GM23338 (cell line): ENCODE measurements at regions not wholly inside any gene's neighbourhood (a gene's known extent, or its start where the extent isn't known, plus 50 kb on each side); places are given as distances from the start of the nearest gene placed in this dataset.

Experiments
- ATAC-seq: fragments of 200-7000 bp; cut with Tn5 transposase; 3 replicates; pipeline ENCODE4 v1.9.1; 2020
- DNase-seq: peaks from one replicate; pipeline ENCODE4 v3.0.0-alpha.2; 2015; ENCODE audit warnings: low spot score
- H2AFZ ChIP-seq: fragments of 200-600 bp; sonication (generic); 2 replicates; pipeline ENCODE4 v1.8.0; 2016; ENCODE audit warnings: antibody characterized with exemption, mild to moderate bottlenecking, moderate library complexity
- H3F3A ChIP-seq: fragments of 200-600 bp; sonication (generic); replicated peaks from 2 replicates; pipeline ENCODE4 v1.8.0; 2017; ENCODE audit warnings: antibody characterized with exemption, mixed run types, low read depth
- H3K27ac ChIP-seq: fragments of 200-600 bp; sonication (generic); 2 replicates; pipeline ENCODE4 v1.6.1; 2016; ENCODE audit warnings: low read depth
- H3K27me3 ChIP-seq: fragments of 200-600 bp; sonication (generic); 2 replicates; pipeline ENCODE4 v1.8.0; 2016; ENCODE audit warnings: mild to moderate bottlenecking, mixed run types, moderate library complexity; ENCODE audit not compliant: insufficient read depth
- H3K36me3 ChIP-seq: fragments of 200-600 bp; sonication (generic); 2 replicates; pipeline ENCODE4 v1.8.0; 2016; ENCODE audit warnings: mild to moderate bottlenecking; ENCODE audit not compliant: insufficient read depth
- H3K4me1 ChIP-seq: fragments of 200-600 bp; sonication (generic); 2 replicates; pipeline ENCODE4 v1.8.0; 2016; ENCODE audit warnings: mild to moderate bottlenecking, moderate library complexity; ENCODE audit not compliant: insufficient read depth
- H3K4me2 ChIP-seq: fragments of 200-600 bp; sonication (generic); 2 replicates; pipeline ENCODE4 v1.7.1; 2017; ENCODE audit warnings: mixed run types
- H3K4me3 ChIP-seq: fragments of 200-600 bp; sonication (generic); 2 replicates; pipeline ENCODE4 v1.6.1; 2016; ENCODE audit warnings: mixed run types
- H3K79me2 ChIP-seq: fragments of 200-600 bp; sonication (generic); replicated peaks from 2 replicates; pipeline ENCODE4 v1.8.0; 2017; ENCODE audit warnings: mild to moderate bottlenecking; ENCODE audit not compliant: insufficient read depth
- H3K9me2 ChIP-seq: fragments of 200-600 bp; sonication (generic); 2 replicates; pipeline ENCODE4 v1.8.0; 2017; ENCODE audit not compliant: insufficient read depth
- H4K20me1 ChIP-seq: fragments of 200-600 bp; sonication (generic); replicated peaks from 2 replicates; pipeline ENCODE4 v1.8.0; 2017; ENCODE audit warnings: mild to moderate bottlenecking; ENCODE audit not compliant: insufficient read depth
- H3K27ac Mint-ChIP-seq: 2 replicates; pipeline ENCODE4 v1.8.0; 2020; ENCODE audit warnings: inconsistent platforms, mild to moderate bottlenecking, moderate library complexity, mixed read lengths
- H3K27me3 Mint-ChIP-seq: 3 replicates; pipeline ENCODE4 v1.8.0; 2022; ENCODE audit warnings: low read depth, mild to moderate bottlenecking, moderate library complexity, mixed read lengths, inconsistent platforms; ENCODE audit not compliant: insufficient read depth, poor library complexity
- H3K36me3 Mint-ChIP-seq: 3 replicates; pipeline ENCODE4 v1.8.0; 2021; ENCODE audit warnings: low read depth, mild to moderate bottlenecking, inconsistent platforms, moderate library complexity, mixed read lengths
- H3K4me1 Mint-ChIP-seq: 3 replicates; pipeline ENCODE4 v1.8.0; 2020; ENCODE audit warnings: mild to moderate bottlenecking, inconsistent platforms, mixed read lengths
- H3K4me3 Mint-ChIP-seq: 3 replicates; pipeline ENCODE4 v1.8.0; 2021; ENCODE audit warnings: moderate library complexity, mild to moderate bottlenecking, inconsistent platforms, mixed read lengths
- H3K9me3 Mint-ChIP-seq: 3 replicates; pipeline ENCODE4 v1.8.0; 2020; ENCODE audit warnings: moderate library complexity, mild to moderate bottlenecking, inconsistent platforms, mixed read lengths
- CREB1 ChIP-seq: fragments of 250-450 bp; sonication (Bioruptor Pico); IDR thresholded peaks from 2 replicates; pipeline ENCODE4 v1.5.0; 2020; ENCODE audit warnings: low read depth, mild to moderate bottlenecking, moderate library complexity
- EZH2 ChIP-seq: fragments of 200-600 bp; sonication (generic); IDR thresholded peaks from one replicate; pipeline ENCODE4 v1.8.0; 2017; ENCODE audit warnings: antibody characterized with exemption, mild to moderate bottlenecking, low read depth; ENCODE audit not compliant: unreplicated experiment
- EZH2phosphoT487 ChIP-seq: fragments of 200-600 bp; sonication (generic); IDR thresholded peaks from one replicate; pipeline ENCODE4 v1.8.1; 2018; ENCODE audit warnings: antibody characterized with exemption; ENCODE audit not compliant: unreplicated experiment
- JUNB ChIP-seq: IDR thresholded peaks from one replicate; pipeline ENCODE4 v1.6.1; 2016; ENCODE audit warnings: antibody characterized with exemption; ENCODE audit not compliant: unreplicated experiment
- NANOG ChIP-seq: IDR thresholded peaks from 2 replicates; pipeline ENCODE4 v1.6.1; 2016; ENCODE audit warnings: antibody characterized with exemption, borderline replicate concordance
- POLR2AphosphoS5 ChIP-seq: IDR thresholded peaks from 2 replicates; pipeline ENCODE4 v1.6.1; 2016; ENCODE audit warnings: antibody characterized with exemption, low read depth
- STAT1 ChIP-seq: IDR thresholded peaks from one replicate; pipeline ENCODE4 v1.6.1; 2016; ENCODE audit warnings: antibody characterized with exemption; ENCODE audit not compliant: unreplicated experiment
- ZNF114 ChIP-seq: fragments of 250-450 bp; sonication (Bioruptor Pico); IDR thresholded peaks from 2 replicates; pipeline ENCODE4 v1.5.0; 2020; ENCODE audit warnings: mild to moderate bottlenecking, moderate library complexity
- ZNF331 ChIP-seq: fragments of 250-450 bp; sonication (Bioruptor Pico); IDR thresholded peaks from 2 replicates; pipeline ENCODE4 v1.5.0; 2020; ENCODE audit warnings: low read depth, mild to moderate bottlenecking, moderate library complexity
- TF ChIP-seq, protein P1 (sequence below): fragments of 250-450 bp; sonication (Bioruptor Pico); IDR thresholded peaks from 2 replicates; pipeline ENCODE4 v1.5.0; 2020; ENCODE audit warnings: mild to moderate bottlenecking, moderate library complexity
- TF ChIP-seq, protein P2 (sequence below), 2 experiments: fragments of 200-600 bp in 1 of 2; sonication (generic) in 1 of 2; conservative IDR thresholded peaks; 2 replicates each; pipeline versions ENCODE4 v1.5.1 to v1.6.1; 2016 to 2017; ENCODE audit warnings: antibody characterized with exemption in 2 of 2, low read depth in 2 of 2, mild to moderate bottlenecking in 2 of 2, moderate library complexity in 1 of 2
- TF ChIP-seq, protein P3 (sequence below): IDR thresholded peaks from 2 replicates; pipeline ENCODE4 v1.6.1; 2016; ENCODE audit warnings: antibody characterized with exemption

DNA sequence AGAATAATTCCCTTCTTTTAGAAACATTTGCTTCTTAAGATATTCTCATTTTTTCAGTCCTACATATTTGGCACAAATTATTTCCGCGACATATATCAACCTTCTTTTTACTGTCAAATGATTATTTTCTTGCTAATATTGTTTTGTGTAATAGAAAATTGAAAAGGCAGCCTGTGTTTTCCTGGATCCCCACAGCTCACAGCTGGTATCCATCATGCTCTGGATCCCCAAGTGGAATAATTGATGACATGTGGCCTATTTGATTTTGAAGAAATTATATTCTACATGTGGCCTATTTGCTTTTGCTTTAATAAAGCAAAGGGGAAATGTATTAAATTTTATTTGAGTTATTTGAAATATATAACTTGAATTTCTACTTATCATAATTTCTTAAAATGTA is 199.4 kb upstream of the LUZP2 start (continued):
- TF ChIP-seq, protein P1, sequence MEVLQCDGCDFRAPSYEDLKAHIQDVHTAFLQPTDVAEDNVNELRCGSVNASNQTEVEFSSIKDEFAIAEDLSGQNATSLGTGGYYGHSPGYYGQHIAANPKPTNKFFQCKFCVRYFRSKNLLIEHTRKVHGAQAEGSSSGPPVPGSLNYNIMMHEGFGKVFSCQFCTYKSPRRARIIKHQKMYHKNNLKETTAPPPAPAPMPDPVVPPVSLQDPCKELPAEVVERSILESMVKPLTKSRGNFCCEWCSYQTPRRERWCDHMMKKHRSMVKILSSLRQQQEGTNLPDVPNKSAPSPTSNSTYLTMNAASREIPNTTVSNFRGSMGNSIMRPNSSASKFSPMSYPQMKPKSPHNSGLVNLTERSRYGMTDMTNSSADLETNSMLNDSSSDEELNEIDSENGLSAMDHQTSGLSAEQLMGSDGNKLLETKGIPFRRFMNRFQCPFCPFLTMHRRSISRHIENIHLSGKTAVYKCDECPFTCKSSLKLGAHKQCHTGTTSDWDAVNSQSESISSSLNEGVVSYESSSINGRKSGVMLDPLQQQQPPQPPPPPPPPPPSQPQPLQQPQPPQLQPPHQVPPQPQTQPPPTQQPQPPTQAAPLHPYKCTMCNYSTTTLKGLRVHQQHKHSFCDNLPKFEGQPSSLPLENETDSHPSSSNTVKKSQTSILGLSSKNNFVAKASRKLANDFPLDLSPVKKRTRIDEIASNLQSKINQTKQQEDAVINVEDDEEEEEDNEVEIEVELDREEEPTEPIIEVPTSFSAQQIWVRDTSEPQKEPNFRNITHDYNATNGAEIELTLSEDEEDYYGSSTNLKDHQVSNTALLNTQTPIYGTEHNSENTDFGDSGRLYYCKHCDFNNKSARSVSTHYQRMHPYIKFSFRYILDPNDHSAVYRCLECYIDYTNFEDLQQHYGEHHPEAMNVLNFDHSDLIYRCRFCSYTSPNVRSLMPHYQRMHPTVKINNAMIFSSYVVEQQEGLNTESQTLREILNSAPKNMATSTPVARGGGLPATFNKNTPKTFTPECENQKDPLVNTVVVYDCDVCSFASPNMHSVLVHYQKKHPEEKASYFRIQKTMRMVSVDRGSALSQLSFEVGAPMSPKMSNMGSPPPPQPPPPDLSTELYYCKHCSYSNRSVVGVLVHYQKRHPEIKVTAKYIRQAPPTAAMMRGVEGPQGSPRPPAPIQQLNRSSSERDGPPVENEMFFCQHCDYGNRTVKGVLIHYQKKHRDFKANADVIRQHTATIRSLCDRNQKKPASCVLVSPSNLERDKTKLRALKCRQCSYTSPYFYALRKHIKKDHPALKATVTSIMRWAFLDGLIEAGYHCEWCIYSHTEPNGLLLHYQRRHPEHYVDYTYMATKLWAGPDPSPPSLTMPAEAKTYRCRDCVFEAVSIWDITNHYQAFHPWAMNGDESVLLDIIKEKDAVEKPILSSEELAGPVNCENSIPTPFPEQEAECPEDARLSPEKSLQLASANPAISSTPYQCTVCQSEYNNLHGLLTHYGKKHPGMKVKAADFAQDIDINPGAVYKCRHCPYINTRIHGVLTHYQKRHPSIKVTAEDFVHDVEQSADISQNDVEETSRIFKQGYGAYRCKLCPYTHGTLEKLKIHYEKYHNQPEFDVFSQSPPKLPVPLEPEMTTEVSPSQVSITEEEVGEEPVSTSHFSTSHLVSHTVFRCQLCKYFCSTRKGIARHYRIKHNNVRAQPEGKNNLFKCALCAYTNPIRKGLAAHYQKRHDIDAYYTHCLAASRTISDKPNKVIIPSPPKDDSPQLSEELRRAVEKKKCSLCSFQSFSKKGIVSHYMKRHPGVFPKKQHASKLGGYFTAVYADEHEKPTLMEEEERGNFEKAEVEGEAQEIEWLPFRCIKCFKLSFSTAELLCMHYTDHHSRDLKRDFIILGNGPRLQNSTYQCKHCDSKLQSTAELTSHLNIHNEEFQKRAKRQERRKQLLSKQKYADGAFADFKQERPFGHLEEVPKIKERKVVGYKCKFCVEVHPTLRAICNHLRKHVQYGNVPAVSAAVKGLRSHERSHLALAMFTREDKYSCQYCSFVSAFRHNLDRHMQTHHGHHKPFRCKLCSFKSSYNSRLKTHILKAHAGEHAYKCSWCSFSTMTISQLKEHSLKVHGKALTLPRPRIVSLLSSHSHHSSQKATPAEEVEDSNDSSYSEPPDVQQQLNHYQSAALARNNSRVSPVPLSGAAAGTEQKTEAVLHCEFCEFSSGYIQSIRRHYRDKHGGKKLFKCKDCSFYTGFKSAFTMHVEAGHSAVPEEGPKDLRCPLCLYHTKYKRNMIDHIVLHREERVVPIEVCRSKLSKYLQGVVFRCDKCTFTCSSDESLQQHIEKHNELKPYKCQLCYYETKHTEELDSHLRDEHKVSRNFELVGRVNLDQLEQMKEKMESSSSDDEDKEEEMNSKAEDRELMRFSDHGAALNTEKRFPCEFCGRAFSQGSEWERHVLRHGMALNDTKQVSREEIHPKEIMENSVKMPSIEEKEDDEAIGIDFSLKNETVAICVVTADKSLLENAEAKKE (CRISPR knock-in tag): no peak
- TF ChIP-seq JUNB (no peak), ZNF331 (CRISPR knock-in tag) (no peak), EZH2 (no peak), EZH2phosphoT487 (no peak), ZNF114 (CRISPR knock-in tag) (no peak), NANOG (no peak)

DNA sequence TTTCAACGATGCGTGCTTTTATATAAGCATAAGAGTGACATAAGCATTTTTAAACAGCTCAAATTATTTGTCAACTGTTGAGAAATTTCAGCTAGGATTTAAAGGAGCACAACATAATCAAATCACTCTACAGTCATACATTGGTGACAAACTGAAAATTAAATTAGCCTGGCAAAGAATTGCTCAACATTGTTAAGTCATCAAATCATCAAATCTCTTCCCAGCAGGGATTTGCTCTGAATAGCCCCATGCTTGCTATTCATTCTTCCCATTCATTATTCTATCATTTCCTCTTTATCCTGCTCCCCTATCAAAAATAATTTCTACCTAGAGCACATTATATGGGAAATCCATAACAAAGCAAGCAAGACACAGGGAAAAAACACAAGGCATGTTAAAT is 198.7 kb upstream of the LUZP2 start:
- DNase-seq: no peak
- no peak for ATAC-seq
- Histone ChIP-seq H3K36me3 (no peaks in the 10 kb centered on the region), H3K4me1 (no peaks in the 10 kb centered on the region), H3K4me3 (no peak overlapping the region), H4K20me1 (no peaks in the 10 kb centered on the region), H3F3A (no peaks in the 10 kb centered on the region), H2AFZ (no peak overlapping the region), H3K9me2 (no peaks in the 10 kb centered on the region), H3K4me2 (no peak overlapping the region), H3K27me3 (no peaks in the 10 kb centered on the region), H3K79me2 (no peaks in the 10 kb centered on the region), H3K27ac (no peak overlapping the region)
- no peaks in the 10 kb centered on the region for H3K36me3 Mint-ChIP-seq
- H3K4me1 Mint-ChIP-seq: peaks cover 3% of the 10 kb centered on the region; the same call in 2 of the 3 replicates
- no peak for TF ChIP-seq ZNF114 (CRISPR knock-in tag)
- TF ChIP-seq POLR2AphosphoS5: no peak
- TF ChIP-seq, protein P2, sequence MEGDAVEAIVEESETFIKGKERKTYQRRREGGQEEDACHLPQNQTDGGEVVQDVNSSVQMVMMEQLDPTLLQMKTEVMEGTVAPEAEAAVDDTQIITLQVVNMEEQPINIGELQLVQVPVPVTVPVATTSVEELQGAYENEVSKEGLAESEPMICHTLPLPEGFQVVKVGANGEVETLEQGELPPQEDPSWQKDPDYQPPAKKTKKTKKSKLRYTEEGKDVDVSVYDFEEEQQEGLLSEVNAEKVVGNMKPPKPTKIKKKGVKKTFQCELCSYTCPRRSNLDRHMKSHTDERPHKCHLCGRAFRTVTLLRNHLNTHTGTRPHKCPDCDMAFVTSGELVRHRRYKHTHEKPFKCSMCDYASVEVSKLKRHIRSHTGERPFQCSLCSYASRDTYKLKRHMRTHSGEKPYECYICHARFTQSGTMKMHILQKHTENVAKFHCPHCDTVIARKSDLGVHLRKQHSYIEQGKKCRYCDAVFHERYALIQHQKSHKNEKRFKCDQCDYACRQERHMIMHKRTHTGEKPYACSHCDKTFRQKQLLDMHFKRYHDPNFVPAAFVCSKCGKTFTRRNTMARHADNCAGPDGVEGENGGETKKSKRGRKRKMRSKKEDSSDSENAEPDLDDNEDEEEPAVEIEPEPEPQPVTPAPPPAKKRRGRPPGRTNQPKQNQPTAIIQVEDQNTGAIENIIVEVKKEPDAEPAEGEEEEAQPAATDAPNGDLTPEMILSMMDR (conservative IDR thresholded peaks at IDR 0.05; ENCODE audit: low read depth in 2 of 2): no peak
- no peak for TF ChIP-seq JUNB
- TF ChIP-seq STAT1: no peak
- TF ChIP-seq EZH2phosphoT487: no peak
- no peak for TF ChIP-seq ZNF331 (CRISPR knock-in tag)
- TF ChIP-seq, protein P3, sequence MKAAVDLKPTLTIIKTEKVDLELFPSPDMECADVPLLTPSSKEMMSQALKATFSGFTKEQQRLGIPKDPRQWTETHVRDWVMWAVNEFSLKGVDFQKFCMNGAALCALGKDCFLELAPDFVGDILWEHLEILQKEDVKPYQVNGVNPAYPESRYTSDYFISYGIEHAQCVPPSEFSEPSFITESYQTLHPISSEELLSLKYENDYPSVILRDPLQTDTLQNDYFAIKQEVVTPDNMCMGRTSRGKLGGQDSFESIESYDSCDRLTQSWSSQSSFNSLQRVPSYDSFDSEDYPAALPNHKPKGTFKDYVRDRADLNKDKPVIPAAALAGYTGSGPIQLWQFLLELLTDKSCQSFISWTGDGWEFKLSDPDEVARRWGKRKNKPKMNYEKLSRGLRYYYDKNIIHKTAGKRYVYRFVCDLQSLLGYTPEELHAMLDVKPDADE: no peak
- TF ChIP-seq NANOG: no peak
- TF ChIP-seq CREB1: no peak
- peak overlapping the region; percentile 19; the same call in 1 of the 2 replicates for H3K27ac Mint-ChIP-seq
- H3K27me3 Mint-ChIP-seq: peaks cover 2% of the 10 kb centered on the region
- H3K9me3 Mint-ChIP-seq: no peaks in the 10 kb centered on the region
- H3K4me3 Mint-ChIP-seq: no peak overlapping the region
